Upper lobe of left lung (tissue), 4 donors: ENCODE measurements at regions not wholly inside any gene's neighbourhood (a gene's known extent, or its start where the extent isn't known, plus 50 kb on each side); places are given as distances from the start of the nearest gene placed in this dataset.
"Not testable (repeated sequence)": the region's sequence is repeated elsewhere in the genome, so short reads cannot be mapped to it uniquely, and the experiment has no call there.

ENCODE experiments used
- EP300 ChIP-seq, 4 donors: sonication (generic); formaldehyde crosslinking; IDR thresholded peaks; one replicate each; pipeline ENCODE4 v1.5.1; 2017; ENCODE audit warnings: antibody characterized with exemption in 4 of 4, control low read depth in 2 of 4
- POLR2A ChIP-seq, 4 donors: fragments of 450-650 bp; IDR thresholded peaks; one replicate each; pipeline ENCODE4 v1.5.1; 2016 to 2017; ENCODE audit warnings: antibody characterized with exemption in 4 of 4, mild to moderate bottlenecking in 2 of 4
- TF ChIP-seq, protein P1 (sequence below), 6 experiments: fragments of 450-650 bp in 4 of 6; fragments of 200-600 bp in 2 of 6; sonication (generic) in 2 of 6; IDR thresholded peaks; one replicate each; pipeline ENCODE4 v1.5.1; 2016 to 2019; ENCODE audit warnings: antibody characterized with exemption in 6 of 6

- TF ChIP-seq, protein P1, sequence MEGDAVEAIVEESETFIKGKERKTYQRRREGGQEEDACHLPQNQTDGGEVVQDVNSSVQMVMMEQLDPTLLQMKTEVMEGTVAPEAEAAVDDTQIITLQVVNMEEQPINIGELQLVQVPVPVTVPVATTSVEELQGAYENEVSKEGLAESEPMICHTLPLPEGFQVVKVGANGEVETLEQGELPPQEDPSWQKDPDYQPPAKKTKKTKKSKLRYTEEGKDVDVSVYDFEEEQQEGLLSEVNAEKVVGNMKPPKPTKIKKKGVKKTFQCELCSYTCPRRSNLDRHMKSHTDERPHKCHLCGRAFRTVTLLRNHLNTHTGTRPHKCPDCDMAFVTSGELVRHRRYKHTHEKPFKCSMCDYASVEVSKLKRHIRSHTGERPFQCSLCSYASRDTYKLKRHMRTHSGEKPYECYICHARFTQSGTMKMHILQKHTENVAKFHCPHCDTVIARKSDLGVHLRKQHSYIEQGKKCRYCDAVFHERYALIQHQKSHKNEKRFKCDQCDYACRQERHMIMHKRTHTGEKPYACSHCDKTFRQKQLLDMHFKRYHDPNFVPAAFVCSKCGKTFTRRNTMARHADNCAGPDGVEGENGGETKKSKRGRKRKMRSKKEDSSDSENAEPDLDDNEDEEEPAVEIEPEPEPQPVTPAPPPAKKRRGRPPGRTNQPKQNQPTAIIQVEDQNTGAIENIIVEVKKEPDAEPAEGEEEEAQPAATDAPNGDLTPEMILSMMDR (IDR thresholded peaks at IDR 0.05): not testable (repeated sequence)
- TF ChIP-seq EP300, POLR2A (IDR thresholded peaks at IDR 0.05): not testable (repeated sequence)
These were observed 247.9 kb upstream of the FAM240B start for GRCh38 chr9:38967866-38968265.
